HG03354 (cell line): ENCODE measurements at regions not wholly inside any gene's neighbourhood (a gene's known extent, or its start where the extent isn't known, plus 50 kb on each side); places are given as distances from the start of the nearest gene placed in this dataset.

Source experiments
- ATAC-seq: cut with Tn5 transposase; IDR thresholded peaks from one replicate; pipeline ENCODE4 v1.9.1; 2021; ENCODE audit warnings: mild to moderate bottlenecking; ENCODE audit not compliant: unreplicated experiment, poor library complexity, severe bottlenecking

DNA sequence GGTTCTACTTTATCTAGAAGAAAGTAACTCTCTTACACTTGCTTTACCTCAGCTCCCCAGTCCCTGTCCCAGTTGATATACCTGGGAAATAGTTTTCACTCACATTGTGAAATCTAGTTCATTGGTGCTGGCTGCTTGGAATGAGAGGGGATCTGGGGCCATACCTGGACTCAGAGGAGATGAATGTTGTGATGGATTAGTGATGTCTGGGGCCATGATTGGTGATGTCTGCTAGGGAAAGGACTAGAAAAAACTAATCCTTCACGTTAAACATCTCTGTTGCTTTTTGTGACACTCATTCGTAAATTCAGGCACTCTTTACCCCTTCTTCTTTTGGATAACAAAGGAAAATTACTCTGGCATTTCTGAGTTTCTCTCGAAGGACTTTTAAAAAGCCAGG, 152.4 kb downstream of the RAB11FIP2 start:
- ATAC-seq = no peak

DNA sequence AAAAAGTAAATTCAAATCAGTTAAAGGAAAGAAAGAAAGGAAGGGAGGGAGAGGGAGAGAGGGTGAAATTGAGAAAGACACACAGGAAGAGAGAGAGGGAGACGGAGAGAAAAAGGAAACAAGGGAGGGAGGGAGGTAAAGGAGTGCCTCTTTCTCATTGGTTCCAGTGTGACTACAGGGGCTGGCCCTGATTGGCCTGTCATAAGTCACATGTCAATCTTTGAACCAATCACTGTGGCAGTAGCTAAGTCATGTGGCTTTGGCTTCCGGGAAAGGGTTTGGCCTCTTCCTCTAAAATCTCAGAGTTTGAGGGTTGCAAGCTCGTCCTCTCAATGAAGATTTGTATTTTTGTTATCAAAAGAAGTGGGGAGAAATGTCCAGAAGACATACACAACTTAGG, 150.2 kb downstream of the RAB11FIP2 start:
- ATAC-seq = peak; percentile 37

DNA sequence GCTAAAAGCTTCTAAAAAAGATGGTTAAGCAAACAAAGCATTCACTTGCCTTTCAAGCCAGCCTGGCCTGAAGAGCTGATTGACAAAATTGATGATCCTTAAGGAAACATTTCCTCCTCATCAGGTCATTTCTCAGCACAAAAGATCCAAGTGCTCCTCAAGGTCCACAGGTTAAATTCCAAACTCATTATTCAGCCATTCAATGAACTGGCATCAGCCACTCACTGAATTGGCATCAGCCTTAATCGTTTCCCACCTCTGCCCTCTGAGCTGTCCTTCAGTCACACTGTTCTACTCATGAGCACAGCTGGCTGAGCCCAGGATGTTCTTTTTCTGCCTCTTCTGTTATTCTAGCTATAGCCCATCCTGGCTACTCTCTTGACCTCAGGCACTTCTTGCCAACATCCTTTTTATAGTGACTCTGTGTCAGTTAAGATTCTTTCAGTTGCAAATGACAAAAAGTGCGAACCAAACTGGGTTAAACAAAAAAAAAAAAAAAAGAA, 147.5 kb downstream of the RAB11FIP2 start:
- no peak for ATAC-seq

DNA sequence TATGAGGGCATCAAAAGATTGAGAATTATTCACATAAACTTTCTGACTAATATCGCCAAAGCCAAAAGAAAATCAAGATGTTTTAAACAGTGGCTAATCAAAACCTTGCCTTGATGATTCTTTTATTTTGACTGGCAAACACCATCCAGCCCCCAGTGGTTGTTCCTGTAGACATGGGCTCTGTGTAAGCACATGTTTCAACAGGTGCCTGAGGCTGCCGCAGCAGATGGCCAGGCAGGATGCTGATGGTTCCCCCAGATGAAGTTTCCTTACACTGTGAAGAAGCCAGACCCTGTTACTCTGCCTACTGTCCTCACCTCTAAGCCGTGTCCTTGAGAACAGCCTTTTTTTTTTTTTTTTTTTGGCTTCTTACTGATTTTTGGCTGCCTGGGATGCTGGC, 146.5 kb downstream of the RAB11FIP2 start:
- no peak for ATAC-seq

DNA sequence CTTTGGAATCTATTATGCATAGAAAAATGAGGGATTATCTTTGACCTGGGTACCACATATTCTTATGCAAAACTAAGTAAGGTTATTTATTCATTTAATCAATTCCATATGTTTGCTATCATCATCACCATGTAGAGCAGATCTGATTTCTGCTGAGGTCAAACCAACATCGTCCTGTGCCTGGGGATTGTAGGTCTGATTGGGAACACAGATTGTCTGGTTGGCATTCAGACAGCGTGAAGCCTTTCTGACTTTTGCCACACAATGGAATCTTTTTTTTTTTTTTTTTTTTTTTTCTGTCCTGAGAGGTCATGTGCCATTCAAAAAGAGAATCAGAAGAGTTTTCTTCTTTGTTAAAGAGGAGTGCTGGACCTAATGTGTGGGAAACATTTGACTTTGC, 142.9 kb downstream of the RAB11FIP2 start:
- ATAC-seq = no peak

DNA sequence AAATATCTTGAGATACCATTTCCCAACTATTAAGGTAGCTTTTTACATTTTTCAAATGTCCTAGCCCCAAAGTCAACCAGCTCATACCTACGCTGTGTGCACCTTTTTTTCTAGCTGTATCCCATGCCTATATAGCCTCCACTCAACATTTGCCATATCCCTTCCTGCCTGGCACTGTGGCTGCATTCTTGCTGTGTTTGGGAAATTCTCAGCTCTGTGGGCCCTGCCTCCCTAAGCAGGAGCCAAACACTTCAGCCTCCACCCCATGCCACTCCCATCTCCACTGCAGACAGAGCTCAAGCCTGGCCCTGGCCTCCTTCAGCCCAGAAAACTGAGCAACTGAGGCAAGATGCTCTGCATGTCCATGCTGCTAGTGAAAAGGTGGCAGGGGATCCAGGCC, 141.3 kb downstream of the RAB11FIP2 start:
- ATAC-seq = no peak

DNA sequence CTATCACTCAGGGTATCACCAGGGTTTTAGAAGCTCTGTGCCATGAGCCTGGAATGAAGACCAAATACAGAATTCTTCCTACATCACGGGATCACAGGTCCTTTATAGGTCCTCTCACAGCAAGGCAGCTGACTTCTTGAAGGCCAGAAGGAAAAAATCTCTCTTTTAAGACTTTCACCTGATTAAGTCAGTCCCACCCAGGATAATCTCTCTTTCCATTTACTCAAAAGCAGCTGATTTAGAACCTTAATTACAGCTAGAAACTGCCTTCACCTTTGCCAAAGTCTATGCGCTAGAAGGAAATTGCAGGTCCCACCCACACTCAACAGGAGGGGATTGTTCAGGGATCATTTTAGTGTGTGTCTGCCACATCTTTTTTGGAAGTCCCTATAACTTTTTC, 135.1 kb downstream of the RAB11FIP2 start:
- no peak for ATAC-seq

DNA sequence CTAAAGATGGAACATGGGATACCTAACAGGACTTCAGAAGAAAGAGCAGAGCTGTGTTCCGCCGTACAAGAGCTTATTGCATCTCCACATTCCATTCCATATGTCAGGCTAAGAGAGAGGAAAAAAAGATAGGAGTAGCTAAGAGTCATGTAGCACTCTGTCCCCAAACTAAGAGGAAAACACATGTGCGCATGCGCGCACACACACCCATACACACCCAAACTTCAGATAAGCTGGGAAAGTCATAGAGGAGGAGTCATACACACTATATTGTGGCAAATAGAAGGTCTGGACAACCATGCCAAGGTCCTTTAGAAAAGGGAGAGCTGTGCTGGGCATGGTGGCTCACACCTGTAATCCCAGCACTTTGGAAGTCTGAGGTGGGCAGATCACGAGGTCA, 132.4 kb downstream of the RAB11FIP2 start:
- ATAC-seq = no peak

DNA sequence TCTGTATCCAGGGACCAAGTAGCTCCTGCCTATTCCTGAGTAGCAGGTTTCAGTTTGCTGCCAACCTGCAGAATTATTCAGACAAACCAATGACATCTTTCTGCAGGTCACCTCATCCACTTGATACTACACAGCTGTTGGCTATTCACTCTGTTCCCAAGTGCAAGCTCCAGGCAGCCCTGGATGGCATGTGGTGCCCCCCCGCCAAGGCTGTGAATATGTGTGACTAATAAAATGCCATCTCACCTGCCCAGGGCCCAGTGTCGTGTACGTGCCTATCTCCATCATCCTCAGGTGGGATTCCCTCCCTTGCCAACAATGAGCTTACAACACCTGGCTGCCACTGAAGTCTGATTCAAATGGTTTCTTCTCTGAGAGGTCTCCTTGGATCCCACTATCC, 125.8 kb downstream of the RAB11FIP2 start:
- no peak for ATAC-seq

DNA sequence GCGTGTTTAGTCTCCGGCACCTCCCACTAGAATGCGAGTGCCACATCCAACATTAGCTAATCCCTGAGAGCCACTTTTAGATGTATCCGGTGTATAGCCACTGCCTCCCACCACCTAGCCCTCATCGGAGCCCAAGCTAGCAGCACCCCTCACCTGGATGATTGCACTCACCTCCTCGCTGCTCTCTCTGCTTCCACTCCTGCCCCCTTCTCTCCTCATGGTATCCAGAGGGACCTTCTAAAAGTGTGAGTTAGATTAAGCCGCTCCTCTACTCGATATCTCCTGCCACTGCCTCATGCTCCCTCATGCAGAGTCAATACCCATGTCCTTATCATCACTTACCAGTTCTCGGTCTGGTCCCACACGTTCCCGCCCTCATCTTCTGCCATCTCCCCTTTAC, 125.3 kb downstream of the RAB11FIP2 start:
- no peak for ATAC-seq

DNA sequence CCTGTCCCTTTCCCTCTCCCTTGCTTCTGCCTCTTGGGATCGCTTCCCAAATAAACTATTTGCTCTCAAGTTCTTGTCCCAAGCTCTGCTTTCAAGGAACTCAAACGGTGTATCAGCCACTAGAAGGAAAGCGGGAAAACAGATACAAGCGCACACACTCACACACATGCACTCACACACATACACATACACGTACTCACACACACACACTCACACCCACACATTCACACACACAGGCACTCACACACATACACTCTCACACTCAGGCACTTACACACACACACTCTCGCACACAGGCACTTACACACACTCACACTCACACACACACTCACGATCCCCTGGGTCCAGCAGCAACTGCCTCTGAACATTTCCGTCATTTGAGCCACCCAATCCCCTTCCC, 121.9 kb downstream of the RAB11FIP2 start:
- ATAC-seq = no peak

DNA sequence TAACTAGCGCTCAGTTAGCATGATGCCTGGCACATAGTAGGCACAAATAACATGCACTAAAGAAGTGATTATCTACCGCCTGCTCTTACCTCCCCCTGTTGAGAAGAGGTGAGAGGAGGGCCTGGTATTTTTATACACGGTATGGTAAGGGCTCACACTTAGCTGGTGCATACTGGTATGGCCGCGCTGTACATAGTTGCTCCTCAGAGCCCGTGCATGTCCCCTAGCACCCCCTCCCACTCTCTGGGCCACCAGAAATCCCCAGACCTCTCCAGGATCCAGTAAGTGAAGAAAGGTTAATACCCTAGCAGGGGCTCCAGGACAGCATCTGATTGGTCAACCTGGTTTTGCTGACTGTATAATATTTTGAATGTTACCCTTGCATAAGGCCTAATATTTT, 121.4 kb downstream of the RAB11FIP2 start:
- ATAC-seq = no peak

DNA sequence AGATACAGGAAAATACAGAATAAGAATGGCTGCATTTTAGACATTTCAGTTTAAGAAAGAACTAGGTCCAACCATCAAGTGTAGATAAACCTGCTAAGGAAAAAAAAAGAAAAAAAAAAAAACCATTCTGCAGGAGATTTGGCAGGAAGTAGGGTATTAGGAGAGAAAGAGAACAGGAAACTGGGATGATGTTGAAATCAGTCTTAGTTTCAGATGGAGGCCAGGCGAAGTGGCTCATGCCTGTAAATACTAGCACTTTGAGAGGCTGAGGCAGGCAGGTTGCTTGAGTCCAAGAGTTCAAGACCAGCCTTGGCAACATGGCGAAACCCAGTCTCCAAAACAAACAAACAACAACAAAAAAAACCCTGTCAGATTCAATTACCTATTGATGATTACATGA, 120.2 kb downstream of the RAB11FIP2 start:
- no peak for ATAC-seq

DNA sequence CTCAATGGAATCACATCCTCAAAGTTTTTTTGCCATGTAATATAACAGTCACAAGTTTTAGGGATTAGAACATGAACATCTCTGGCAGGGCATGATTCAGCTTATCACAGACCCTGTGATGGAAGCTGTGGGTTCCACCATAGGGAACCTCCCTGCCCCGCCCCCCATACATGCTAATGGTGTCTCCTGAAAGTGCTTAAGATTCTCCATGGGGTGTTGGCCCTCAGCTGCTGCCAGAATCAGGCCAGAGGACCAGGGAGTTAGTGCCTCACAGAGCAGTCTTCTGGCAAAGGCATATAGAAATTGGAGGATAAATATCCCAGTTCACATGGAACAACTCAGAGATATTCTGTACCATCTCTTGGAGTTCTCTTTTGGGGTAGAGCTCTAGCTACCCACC, 119.4 kb downstream of the RAB11FIP2 start:
- no peak for ATAC-seq

DNA sequence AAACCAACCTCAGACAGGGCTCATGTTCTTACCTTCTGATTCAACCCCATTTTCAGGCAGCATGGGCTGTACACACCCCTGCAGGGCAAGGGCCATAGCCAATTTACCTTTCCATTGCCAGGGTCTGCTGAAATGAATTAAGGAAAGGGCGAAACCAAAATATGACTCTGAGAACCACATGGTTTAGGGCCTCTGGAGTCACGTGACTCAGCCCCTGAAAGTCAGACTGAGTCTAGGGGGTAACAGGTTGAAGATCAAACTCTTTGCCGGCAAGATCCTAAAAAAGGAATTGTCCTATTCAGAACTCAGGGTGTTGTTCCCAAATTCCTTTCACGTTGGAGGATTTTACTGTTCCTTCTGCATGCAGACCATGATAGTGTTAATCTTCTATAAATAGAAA, 118.9 kb downstream of the RAB11FIP2 start:
- ATAC-seq = no peak

DNA sequence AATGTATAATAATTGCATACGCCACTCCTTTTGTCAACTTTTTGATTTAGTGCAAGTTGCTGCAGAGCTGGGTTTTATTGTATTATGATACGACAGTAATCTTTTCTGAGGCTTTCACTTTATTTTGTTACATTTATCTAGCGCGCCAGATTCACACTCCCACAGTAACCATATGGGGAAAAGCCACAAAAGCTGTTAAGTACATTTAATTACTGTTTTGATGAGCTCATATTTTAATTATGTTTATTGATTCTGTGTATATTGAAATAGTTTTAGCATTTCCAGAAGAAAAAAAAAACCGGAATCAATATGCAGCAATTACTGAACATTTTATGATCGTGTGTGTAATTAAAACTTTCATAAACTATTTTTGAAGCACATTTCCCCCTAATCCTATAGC, 118.5 kb downstream of the RAB11FIP2 start:
- ATAC-seq = no peak

DNA sequence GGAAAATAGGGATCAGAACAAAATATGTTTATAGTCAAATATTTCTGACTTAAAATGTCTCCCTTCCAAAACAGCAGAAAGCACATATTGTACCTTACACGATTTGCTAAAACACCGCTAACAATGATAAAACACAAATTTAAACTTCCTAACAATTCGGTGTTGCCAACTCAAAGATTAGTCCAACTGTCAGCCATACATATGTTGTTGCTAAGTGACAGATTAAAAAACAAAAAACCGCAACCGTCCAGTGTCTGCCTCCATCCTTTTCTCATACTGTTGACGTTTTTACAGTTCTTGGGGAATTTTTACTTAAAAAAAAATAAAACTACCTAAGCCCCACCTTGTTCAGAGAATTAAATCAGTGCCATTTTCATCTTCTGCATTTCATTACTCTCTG, 118.0 kb downstream of the RAB11FIP2 start:
- ATAC-seq = no peak

DNA sequence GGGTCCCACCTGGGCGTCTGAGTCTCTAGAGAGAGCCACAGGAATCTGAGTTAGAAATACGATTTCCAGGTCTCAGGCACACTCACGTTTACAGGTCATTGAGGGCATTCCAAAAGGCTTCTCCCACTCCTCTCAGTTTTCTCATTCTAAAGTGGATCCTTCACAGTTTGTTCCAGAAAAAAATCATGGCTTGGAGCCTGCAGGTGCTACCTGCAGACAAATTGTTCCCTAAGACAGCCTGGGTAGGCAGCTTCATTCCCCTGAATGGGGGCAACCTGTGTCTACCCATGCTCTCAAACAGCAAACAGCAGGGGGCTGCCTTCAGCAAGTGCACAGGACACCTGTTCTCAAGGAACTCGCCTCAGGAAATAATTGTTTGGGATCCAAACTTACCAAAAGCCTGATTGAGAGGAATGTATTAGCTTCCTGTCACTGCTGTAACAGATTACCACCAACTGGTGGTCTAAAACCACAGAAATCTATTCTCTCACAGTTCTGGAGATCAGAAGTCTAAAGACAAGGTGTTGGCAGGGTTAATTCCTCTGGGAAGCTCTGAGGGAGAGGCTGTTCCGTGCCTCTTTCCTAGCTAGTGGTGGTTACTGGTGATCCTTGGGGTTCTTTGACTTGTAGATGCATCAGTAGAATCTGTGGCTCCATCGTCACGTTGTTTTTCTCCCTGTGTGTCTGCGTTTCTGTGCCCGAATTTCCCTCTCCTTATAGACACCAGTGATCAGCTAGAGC, 117.2 kb downstream of the RAB11FIP2 start:
- no peak for ATAC-seq

DNA sequence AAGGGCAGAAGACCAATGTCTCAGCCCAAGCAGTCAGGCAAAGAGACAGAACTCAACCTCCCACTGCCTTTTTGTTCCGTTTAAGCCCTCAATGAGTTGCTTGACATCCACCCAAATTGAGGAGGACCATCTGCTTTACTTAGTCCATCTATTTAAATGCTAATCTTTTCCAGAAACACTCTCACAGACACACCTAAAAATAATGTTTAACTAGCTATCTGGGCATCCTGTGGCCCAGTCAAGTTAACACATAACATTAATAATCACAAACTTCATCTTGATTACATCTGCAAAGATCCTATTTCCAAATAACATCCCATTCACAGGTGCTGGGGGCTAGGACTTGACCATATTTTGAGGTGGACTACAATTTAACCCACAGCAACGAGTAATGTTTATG, 115.7 kb downstream of the RAB11FIP2 start:
- ATAC-seq = no peak

DNA sequence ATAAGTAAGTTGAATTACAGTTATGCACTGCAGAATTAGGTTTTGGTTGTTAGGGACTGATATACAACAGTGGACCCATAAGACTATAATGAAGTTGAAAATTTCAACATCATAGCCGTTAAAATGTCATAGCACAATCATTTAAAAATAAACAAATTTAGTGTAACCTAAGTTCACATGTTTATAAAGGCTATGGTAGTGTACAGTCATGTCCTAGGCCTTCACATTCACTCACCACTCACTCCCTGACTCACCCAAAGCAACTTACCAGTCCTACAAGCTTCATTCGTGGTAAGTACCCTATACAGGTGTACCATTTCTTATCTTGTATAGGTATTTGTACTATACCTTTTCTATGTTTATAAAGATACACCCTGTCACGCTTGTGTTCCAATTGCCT, 113.7 kb downstream of the RAB11FIP2 start:
- ATAC-seq = no peak

DNA sequence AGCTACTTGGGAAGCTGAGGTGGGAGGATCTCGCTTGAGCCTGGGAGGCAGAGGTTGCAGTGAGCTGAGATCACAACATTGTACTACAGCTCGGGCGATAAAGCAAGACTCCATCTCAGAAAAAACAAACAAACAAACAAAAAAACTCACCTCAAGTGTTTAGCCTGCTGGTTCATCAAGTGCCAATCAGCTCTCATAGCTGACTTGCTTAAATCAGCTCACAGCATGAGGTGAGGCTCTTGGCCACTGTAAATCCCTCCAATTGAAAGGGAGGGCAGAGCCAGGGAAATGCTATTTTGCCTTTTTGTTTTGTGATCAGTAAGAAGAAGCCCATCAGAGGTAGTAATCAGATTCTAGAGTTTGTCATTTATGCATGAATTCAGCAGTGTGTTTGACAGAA, 112.3 kb downstream of the RAB11FIP2 start:
- ATAC-seq = no peak

DNA sequence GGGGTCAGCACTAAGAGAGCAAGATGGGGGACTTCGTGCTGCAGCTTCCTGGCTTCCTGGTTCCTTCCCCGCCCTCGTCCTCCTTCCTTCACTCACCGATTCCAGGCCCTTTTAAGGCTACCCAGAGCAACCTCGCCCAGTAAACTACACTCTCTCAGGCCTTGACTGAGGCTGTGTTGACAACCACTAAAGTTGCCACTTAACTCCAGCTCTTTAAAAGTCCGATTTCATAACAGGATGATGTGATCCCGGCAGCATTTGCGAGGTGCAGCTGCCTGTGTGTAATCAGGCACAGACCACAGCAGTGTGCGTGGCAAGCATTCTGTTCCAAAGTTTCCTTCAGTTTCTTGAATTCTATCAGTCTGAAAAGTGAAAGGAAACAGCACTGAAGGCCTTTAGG, 110.6 kb downstream of the RAB11FIP2 start:
- ATAC-seq = no peak
